CD4-positive, alpha-beta T cell treated with Interferon alpha-2 for 1 hour (primary cell): ENCODE measurements at regions not wholly inside any gene's neighbourhood (a gene's known extent, or its start where the extent isn't known, plus 50 kb on each side); places are given as distances from the start of the nearest gene placed in this dataset.
"Not testable (repeated sequence)": the region's sequence is repeated elsewhere in the genome, so short reads cannot be mapped to it uniquely, and the experiment has no call there.

Experiments used
- DNase-seq, 2 donors: peaks; one replicate each; pipeline ENCODE4 v3.0.0-alpha.2; 2020 to 2022

DNA sequence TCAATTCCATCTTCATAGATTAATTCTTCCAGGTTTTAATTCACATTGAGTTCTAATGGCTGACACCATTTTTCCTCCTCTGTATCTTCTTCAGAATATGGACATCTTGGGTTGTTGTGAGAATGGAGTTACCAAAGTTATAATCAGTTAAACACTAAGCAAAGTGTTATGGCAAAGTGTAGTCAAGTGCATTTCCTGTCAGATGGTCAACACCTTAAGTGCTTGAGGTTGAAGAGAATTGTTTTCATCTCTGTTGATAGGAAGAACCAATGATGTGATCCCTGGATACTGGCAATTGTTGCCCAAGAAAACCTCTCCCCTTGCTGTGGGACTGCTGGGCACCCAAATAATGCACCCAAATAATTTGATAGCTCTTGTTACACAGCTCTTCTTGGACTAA is 102.6 kb upstream of the SATB1 start:
- DNase-seq: peak in 1 of 2 donors; percentile 19

- no peak for DNase-seq
Measured at GRCh38 chr3:18526667-18527066, 101.5 kb upstream of the SATB1 start.

DNA sequence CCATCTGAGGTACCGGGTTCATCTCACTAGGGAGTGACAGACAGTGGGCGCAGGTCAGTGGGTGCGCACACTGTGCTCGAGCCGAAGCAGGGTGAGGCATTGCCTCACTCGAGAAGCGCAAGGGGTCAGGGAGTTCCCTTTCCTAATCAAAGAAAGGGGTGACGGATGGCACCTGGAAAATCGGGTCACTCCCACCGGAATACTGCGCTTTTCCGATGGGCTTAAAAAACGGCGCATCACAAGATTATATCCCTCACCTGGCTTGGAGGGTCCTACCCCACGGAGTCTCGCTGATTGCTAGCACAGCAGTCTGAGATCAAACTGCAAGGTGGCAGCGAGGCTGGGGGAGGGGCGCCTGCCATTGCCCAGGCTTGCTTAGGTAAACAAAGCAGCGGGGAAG is 91.0 kb upstream of the SATB1 start:
- not testable (repeated sequence) for DNase-seq

GRCh38 chr3:18513091-18513490 is 88.0 kb upstream of the SATB1 start:
- DNase-seq: no peak

DNA sequence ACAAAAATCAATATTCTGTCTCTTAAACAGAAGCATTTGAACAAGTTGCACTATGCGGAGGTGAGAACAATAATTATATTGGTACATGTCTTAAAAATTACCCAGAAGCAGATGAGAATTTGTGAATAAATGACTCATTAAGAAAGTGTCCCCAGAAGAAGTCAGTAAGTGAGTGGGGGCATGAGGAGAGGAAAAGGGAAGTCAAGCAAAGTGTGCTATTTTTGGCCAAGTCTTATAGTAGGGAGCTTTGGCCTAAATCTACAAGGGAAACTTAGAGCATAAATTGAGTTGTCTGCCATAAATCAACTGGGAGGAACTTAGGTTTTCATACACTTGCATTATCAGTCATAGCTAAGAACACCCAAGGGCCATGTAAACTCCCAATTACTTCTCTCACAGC is 86.9 kb upstream of the SATB1 start:
- no peak for DNase-seq

GRCh38 chr3:18510947-18511346 is 85.8 kb upstream of the SATB1 start:
- no peak for DNase-seq

GRCh38 chr3:18507333-18507732 is 82.2 kb upstream of the SATB1 start:
- no peak for DNase-seq

- no peak for DNase-seq
Measured at GRCh38 chr3:18505056-18505455, 79.9 kb upstream of the SATB1 start.

DNA sequence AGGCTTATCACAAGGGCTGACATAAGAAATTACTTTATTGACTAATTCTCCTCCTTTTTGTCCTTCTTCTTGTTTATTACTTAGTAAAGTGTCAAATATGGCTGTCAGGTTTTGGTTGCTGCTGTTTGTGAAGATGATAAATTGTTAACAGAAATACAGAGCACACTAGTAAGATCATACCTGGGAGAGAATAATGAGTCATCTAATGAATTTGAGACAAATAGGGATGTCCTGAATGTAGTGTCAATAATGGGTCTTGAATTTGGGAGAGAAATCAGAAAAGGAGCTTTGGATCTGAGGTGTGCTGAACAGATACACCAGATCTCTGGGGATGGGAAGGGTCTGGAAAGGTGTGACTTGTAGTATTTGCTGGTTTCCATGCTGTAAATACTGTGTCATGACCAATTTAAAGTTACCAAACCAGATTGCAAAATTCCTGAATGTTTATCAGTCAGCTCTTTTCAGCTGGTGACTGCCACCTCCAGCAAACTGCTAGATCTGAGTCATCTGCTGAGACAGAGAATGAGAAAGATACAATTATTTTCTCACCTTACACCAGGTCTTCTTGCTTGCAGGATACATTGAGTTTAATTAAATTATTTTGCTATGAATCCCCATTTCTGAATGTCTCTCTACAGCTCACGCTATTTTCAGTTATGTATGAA is 76.7 kb upstream of the SATB1 start:
- no peak for DNase-seq

DNA sequence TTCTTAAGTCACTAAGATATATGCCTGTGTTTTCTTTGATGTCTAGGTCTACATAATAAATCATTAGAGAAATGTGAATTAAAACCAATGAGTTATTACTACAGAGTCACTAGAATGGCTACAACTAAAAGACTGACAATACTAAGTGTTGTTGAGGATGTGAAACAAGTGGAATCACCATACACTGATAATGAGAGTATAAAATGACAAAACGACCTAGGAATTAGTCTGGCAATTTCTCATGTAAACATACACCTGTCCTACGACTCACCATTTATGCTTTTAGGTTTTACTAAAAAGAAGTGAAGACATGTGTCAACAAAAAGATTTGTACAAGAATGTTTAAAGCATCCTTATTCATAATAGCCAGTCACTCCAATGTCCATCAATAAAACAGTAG is 75.2 kb upstream of the SATB1 start:
- no peak for DNase-seq

GRCh38 chr3:18499301-18499700 is 74.2 kb upstream of the SATB1 start:
- peak; percentile 39 to 42 for DNase-seq

DNA sequence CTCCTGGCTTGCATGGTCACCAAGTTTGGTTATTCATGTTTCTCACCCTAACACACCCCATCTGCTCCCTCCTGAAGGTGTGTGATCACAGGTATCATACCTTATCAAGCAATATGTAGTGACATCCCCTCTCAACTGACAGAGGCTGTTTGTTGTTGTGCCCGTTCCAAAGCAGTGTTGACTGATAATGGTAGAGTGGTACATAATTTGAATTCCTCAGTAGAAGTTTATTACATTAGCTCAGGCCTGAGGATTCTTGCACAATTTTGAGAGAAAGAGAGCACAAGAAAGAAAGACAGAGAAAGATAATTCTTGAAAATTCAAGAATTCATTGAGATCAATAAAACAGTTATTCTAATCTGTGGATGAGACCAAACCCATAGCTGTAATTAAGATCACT is 69.1 kb upstream of the SATB1 start:
- DNase-seq: no peak

GRCh38 chr3:18489939-18490338 is 64.8 kb upstream of the SATB1 start:
- DNase-seq: peak; percentile 18 to 41

DNA sequence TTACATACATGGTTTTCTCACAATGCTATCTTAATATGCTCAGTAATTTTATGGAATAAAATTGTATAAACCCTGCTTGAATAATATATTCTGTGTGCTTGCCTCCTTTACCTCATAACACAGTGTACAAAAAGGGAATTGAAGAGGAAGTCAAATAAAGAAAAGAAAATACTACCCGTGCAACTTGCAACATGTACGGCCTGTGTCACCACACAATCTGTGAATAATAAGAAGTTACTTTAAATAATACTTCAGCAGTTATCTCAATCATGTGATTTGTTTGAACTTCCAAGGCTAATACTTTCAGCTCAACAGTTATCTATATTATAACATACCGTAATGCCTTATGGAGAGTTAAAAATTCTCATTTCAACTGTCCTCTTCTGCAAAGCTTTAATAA is 58.1 kb upstream of the SATB1 start:
- no peak for DNase-seq

- DNase-seq: no peak
Measured at GRCh38 chr3:18481946-18482548, 56.9 kb upstream of the SATB1 start.

- DNase-seq: no peak
Measured at GRCh38 chr3:18477620-18478019, 52.5 kb upstream of the SATB1 start.
